ENCODE measurements at regions not wholly inside any gene's neighbourhood (a gene's known extent, or its start where the extent isn't known, plus 50 kb on each side); places are given as distances from the start of the nearest gene placed in this dataset.

- DNase-seq, result no peak
Measured at GRCh38 chr14:101151226-101151926, 247.9 kb upstream of the RTL1 start.

GRCh38 chr14:101151927-101152305 lies 248.4 kb upstream of the RTL1 start:
- no peak for DNase-seq

- DNase-seq, result no peak
Measured at GRCh38 chr14:101152855-101153254, 249.3 kb upstream of the RTL1 start.

- no peak for DNase-seq
Measured at GRCh38 chr14:101153691-101154090, 250.2 kb upstream of the RTL1 start.

DNA sequence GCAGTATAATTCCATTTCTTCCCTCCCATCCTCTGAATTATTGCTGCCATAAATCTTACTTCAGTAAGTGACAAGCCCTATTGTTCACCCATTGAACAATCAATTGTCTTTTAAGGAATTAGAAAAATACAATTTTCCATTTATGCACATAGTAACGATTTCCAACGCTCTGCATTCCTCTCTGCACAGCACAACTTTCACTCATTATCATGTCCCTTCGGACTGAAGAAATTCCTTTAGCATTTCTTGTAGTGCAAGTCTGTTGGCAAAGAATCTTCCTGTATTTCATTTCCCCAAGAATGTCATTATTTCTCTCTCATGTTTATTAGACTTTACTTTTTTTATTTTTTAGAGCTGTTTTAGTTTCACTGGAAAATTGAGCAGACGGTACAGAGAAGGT lies 252.1 kb upstream of the RTL1 start:
- DNase-seq, result no peak

- no peak for DNase-seq
Measured at GRCh38 chr14:101167428-101167827, 263.9 kb upstream of the RTL1 start.

- no peak for DNase-seq
Measured at GRCh38 chr14:101169267-101169666, 265.7 kb upstream of the RTL1 start.

DNA sequence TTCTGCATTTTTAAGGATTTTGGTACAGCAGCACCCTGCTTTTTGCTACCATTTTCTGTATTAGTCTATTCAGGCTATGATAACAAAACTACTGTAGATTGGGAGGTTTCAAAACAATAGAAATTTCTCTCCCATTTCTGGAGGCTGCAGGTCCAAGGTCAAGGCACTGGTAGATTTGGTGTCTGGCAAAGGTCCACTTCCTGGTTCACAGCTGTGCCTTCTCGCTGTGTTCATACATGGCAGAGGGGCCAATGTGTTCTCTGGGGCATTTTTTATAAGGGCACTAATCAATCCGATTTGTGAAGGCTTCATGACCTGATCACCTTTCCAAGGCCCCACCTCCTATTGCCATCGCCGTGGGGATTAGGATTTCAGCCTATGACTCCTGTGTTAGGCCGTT lies 268.1 kb upstream of the RTL1 start:
- no peak for DNase-seq

GRCh38 chr14:101173698-101174521 lies 270.4 kb upstream of the RTL1 start:
- DNase-seq, result peak; percentile 62

GRCh38 chr14:101174522-101174838 lies 271.0 kb upstream of the RTL1 start:
- DNase-seq, result peak; percentile 91

- DNase-seq, result peak; percentile 48
Measured at GRCh38 chr14:101174980-101175606, 271.6 kb upstream of the RTL1 start.

DNA sequence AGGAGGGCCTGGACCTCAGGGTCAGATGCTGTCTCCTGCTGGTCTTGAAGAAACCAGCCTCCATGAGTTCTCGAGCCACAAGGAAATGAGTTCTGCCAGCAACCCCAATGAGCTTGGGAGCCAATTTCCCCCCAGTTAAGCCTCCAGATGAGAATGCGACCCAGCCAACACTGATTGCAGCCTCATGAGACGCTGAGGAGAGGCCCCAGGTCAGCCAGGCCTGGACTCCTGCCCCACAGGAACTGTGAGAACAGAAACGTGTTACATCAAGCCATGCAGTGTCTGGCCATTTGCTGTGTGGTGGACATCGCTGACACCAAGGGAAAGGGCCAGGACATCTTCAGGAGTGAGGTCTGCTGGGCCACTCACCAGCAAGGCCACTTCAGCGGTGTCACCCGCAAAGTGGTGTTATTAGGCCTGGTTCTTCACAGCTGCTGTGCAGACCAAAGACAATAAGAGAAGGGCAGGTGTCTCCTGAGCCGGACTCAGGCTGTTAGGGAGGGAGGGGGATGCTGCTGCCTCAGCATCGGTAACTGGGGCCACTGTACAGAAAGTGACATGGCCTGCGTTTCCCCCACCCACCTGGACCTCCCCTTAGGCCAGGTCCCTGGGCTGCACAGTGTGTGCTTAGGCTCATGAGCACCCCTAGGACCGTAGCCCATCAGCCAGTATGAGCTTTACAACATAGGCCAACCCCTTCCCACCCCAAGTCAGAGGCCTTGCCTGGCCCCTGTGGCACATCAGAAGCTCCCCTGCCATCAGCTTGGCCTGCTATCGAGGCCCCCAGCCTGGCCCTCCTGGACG lies 272.4 kb upstream of the RTL1 start:
- DNase-seq, result no peak

DNA sequence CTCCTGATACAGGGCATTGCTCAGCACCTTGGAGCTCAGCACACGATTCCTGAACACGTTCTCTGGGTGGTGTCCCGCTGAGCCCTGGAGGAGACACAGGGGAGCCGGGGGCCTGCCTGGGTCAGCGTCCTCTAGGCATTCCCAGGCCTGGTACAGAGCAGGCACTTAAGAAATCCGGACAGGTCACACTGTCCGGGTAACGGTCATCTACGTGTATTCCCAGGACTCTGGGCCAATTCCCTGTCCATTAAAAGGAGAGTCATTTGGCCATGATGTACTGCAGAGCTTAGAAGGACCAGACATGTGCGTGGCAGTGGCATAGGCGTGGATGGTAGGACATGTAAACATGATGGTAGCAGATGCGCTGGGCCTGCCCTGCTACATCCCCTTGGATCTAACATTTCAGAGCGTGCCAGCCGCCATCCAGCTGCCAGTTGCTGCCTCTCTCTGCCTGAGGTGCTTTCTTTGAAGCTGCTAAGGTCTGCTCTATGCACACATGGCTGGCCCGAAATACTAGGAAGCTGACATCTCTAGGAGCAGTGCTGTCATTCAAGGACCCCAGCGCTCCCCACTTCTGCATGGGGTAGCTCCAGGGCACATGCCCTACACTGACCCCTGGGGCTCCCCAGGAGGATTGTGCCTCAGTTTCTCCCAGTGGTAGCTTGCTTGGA lies 273.1 kb upstream of the RTL1 start:
- no peak for DNase-seq

DNA sequence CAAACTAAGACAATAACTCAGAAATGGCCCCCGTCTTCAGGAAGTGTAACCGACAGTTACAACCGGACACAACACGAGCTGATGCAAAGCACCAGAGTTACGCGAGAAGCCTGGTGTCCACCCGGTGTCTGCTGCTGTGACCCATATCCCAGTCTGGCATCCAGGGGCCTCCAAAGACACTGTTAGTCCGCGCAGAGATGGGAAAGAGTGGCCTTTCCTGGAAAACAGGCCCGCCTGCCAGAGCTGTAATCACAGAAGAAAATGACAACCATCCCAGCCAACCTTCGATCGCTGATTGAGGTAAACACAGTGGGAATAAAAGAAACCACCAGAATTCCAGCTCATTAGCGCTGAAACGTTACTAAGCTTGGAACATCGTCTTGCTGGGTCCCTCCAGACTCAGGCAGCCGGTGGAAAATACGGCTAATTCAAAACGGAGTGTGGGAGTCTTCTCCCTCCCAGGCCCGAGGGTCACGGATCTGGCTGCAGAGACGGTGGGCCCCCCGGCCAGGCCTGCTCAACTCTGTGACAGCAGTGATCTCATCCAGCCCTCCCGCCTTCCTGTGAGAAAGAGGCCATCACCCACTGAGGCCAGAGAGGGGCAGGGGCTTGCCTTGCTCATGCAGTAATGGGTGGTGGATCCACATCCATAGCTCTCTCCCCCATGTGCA lies 273.9 kb upstream of the RTL1 start:
- DNase-seq, result no peak

GRCh38 chr14:101178184-101179072 lies 274.9 kb upstream of the RTL1 start:
- no peak for DNase-seq

GRCh38 chr14:101179691-101180211 lies 276.2 kb upstream of the RTL1 start:
- no peak for DNase-seq

- DNase-seq, result no peak
Measured at GRCh38 chr14:101181446-101182313, 278.2 kb upstream of the RTL1 start.

- no peak for DNase-seq
Measured at GRCh38 chr14:101182476-101182875, 279.0 kb upstream of the RTL1 start.

- DNase-seq, result no peak
Measured at GRCh38 chr14:101183376-101184103, 280.0 kb upstream of the RTL1 start.

Data from COR-L47 (cell line).